IPS-18a (cell line): ENCODE measurements at regions not wholly inside any gene's neighbourhood (a gene's known extent, or its start where the extent isn't known, plus 50 kb on each side); places are given as distances from the start of the nearest gene placed in this dataset.
"Not testable (repeated sequence)": the region's sequence is repeated elsewhere in the genome, so short reads cannot be mapped to it uniquely, and the experiment has no call there.

Source experiments
- H3K27ac ChIP-seq: one replicate; pipeline ENCODE4 v1.5.1; 2013; ENCODE audit warnings: low read length
- H3K27me3 ChIP-seq: one replicate; pipeline ENCODE4 v1.6.1; 2013; ENCODE audit warnings: mild to moderate bottlenecking, low read length; ENCODE audit not compliant: control insufficient read depth, insufficient read depth
- H3K36me3 ChIP-seq: one replicate; pipeline ENCODE4 v1.6.1; 2013; ENCODE audit warnings: low read depth, low read length; ENCODE audit not compliant: control insufficient read depth
- H3K4me1 ChIP-seq: one replicate; pipeline ENCODE4 v1.6.1; 2013; ENCODE audit warnings: low read depth, low read length; ENCODE audit not compliant: control insufficient read depth
- H3K4me3 ChIP-seq: one replicate; pipeline ENCODE4 v1.5.1; 2013; ENCODE audit warnings: low read length
- H3K9ac ChIP-seq: one replicate; pipeline ENCODE4 v1.6.1; 2013; ENCODE audit warnings: mild to moderate bottlenecking, low read length, moderate library complexity
- H3K9me3 ChIP-seq: one replicate; pipeline ENCODE4 v1.6.1; 2013; ENCODE audit warnings: low read depth, low read length; ENCODE audit not compliant: control insufficient read depth

DNA sequence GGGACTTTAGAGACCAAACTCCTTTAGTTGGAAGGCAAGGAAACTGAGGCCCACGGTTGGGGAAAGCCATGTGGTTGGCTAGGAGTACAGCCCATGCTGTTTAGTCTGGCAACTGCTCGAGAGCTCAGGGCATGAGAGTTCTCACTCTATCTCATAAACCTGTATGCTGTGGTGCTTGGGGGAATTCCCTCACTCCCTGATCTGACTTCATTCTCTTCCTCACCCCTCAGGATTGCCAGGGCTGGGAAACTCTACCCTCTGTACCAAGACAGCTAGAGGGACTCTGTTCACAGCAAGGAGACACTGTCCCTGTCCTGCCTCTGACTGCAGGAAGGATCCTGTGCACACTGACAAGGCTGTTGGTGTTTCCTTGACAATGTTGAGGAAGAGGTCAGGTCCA lies 230.2 kb downstream of the ZNF621 start:
- Histone ChIP-seq H3K27me3 (no peaks in the 10 kb centered on the region), H3K4me1 (no peaks in the 10 kb centered on the region), H3K9ac (no peak overlapping the region), H3K27ac (no peak overlapping the region), H3K36me3 (no peaks in the 10 kb centered on the region), H3K9me3 (no peaks in the 10 kb centered on the region), H3K4me3 (no peak overlapping the region)

DNA sequence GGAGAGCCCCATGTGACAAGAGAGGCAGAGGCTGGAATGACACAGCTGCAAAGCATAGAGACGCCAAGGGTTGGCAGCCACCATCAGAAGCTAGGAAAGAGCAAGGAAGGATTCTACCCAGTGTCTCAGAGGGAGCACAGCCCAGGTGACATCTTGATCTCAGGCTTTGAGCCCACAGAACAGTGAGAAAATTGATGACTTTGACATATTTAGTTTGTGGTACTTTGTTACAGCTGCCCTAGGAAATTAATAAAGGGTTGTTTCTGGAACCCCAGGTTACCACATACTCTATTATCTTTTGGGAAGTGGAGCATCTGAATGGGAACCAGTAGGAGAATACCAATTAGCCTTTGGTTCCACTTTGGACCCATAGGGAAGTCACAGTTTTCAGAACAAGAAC lies 231.7 kb downstream of the ZNF621 start:
- Histone ChIP-seq H3K27me3 (no peaks in the 10 kb centered on the region), H3K27ac (no peak overlapping the region), H3K36me3 (no peaks in the 10 kb centered on the region), H3K9me3 (no peaks in the 10 kb centered on the region), H3K9ac (no peak overlapping the region), H3K4me1 (no peaks in the 10 kb centered on the region), H3K4me3 (no peak overlapping the region)

DNA sequence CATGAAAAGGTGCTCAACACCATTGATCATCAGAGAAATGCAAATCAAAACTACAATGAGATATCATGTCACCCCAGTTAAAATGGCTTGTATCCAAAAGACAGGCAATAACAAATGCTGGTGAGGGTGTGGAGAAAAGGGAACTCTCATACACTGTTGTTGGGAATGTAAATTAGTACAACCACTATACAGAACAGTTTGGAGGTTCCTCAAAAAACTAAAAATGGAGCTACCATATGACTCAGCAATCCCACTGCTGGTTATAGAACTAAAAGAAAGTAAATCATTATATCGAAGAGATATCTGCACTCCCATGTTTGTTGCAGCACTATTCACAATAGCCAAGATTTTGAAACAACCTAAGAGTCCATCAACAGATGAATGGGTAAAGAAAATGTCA lies 238.0 kb downstream of the ZNF621 start:
- not testable (repeated sequence) for H3K27me3 ChIP-seq, H3K27ac ChIP-seq, H3K9me3 ChIP-seq, H3K36me3 ChIP-seq, H3K9ac ChIP-seq, H3K4me3 ChIP-seq, H3K4me1 ChIP-seq

DNA sequence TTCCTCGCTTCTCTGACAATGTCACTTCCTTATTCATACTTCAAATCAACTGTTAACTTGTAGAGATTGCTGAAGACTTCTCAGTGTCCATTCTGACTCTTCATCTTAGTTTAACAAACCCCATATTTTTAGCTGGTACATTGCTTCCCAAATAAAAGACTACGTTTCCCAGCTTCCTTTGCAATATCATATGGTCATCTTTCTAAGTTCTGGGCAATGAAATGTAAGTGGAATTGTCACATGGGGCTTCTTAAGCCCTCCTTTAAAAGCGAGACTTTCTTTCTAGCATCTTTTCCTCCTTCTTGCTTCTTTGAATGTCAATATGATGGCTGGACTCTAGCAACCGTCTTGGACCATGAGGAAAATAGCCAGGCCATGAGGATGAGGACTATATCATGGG lies 239.0 kb downstream of the ZNF621 start:
- Histone ChIP-seq H3K9ac (no peak overlapping the region), H3K4me3 (no peak overlapping the region), H3K27ac (no peak overlapping the region), H3K36me3 (no peaks in the 10 kb centered on the region), H3K9me3 (no peaks in the 10 kb centered on the region), H3K4me1 (no peaks in the 10 kb centered on the region), H3K27me3 (no peaks in the 10 kb centered on the region)

DNA sequence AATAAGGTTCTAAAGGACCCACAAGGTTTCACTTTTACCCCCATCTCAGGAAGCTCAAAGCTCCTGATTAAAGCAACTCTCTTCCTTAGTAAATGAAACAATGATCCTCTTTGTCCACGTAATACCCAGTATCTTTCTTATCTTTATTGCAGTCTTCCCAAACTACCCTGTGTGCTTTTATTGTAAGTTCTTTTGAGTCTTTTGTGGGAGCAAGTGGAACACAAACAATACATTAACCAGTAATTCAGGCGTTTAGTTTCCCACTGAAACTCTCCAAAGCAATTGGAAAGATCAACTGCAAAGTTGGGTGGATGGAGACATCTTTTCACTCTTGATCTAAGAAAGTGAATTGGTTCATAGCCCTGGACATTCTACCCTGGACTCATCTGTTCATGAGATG lies 240.0 kb downstream of the ZNF621 start:
- Histone ChIP-seq H3K4me3 (no peak overlapping the region), H3K36me3 (no peaks in the 10 kb centered on the region), H3K9me3 (no peaks in the 10 kb centered on the region), H3K27me3 (no peaks in the 10 kb centered on the region), H3K4me1 (no peaks in the 10 kb centered on the region), H3K27ac (no peak overlapping the region), H3K9ac (no peak overlapping the region)

DNA sequence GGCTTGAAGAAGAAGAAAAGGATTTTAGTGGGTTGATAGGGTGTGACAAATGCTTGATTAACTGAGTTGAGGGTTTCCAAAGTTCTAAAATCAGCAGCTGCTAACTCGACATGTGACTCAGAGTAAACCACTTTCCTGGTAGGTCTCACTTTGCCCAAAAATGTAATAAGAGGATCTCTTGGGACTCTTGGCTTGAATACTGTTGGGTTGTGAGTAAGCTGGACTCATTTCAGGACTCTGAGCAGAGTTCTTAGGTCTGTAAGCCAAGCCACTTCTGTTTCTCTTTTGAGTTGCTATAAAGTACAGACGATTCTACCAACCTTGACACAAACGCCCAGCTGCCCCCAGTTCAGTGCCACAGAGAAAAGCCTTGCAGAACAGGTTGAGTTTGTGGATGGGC lies 241.1 kb downstream of the ZNF621 start:
- Histone ChIP-seq H3K27me3 (no peaks in the 10 kb centered on the region), H3K9ac (no peak overlapping the region), H3K27ac (no peak overlapping the region), H3K9me3 (no peaks in the 10 kb centered on the region), H3K36me3 (no peaks in the 10 kb centered on the region), H3K4me3 (no peak overlapping the region), H3K4me1 (no peaks in the 10 kb centered on the region)

DNA sequence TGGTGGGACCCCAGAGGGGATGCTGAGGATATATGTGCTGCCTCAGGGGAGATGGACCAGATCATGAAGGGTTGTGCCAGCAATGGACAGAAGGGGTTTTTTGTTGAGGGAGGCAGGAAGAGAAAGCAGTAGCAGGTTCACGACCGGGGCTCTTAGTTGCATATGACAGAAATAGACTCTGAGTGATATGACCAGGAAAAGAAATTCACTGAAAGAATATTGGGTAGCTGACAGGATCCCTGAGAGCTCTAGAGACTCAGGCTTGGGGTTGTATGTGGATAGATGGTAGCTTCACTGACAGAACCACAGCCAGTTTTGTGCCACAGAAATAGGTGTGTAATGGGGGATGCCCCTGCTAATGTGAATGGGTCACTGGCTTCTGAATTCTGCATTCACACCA lies 241.6 kb downstream of the ZNF621 start:
- no peaks in the 10 kb centered on the region for H3K9me3 ChIP-seq
- no peaks in the 10 kb centered on the region for H3K27me3 ChIP-seq
- no peaks in the 10 kb centered on the region for H3K36me3 ChIP-seq
- H3K27ac ChIP-seq, result no peak overlapping the region
- no peak overlapping the region for H3K9ac ChIP-seq
- no peaks in the 10 kb centered on the region for H3K4me1 ChIP-seq
- no peak overlapping the region for H3K4me3 ChIP-seq

DNA sequence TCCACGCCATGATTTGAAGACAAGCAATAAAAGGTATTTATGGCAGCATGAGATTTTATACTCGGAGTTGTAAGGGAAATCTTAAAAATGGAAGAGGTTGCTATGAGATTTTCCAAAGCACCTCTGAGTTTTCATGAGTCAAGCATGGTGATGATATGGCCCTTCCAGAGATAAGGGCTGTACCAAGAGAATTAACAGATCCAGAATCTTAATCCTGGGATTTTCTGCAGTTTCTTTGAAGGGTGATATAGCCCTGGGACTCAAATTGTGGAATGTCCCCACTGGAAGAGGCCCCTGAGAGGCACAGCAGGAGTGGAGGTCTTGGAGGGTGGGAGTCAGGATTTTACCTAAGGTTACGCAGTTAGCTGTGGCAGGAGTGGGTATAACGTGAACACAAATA lies 243.3 kb downstream of the ZNF621 start:
- Histone ChIP-seq H3K4me3 (no peak overlapping the region), H3K27me3 (no peaks in the 10 kb centered on the region), H3K27ac (no peak overlapping the region), H3K9ac (no peak overlapping the region), H3K4me1 (no peaks in the 10 kb centered on the region), H3K36me3 (no peaks in the 10 kb centered on the region), H3K9me3 (no peaks in the 10 kb centered on the region)

DNA sequence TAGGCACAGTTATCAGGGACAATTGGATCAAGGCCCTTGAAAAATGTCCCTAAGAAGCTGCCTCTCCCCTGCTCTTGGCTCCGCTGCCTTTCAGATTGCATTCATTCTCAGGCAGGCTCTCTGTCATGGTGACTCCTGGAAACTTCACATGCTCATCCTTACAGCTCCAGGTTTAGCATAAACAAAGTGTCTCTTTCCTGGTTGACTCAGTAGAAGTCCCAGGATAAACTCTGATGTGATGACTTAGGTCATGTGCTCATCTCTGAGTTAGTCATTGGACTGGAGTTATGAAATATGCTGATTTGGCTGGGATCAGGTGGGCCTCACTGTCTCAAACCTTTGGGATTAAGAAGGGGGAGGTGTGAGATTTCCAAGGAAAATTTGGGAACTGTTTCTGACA lies 243.8 kb downstream of the ZNF621 start:
- H3K9ac ChIP-seq, result no peak overlapping the region
- no peaks in the 10 kb centered on the region for H3K36me3 ChIP-seq
- H3K4me1 ChIP-seq, result no peaks in the 10 kb centered on the region

DNA sequence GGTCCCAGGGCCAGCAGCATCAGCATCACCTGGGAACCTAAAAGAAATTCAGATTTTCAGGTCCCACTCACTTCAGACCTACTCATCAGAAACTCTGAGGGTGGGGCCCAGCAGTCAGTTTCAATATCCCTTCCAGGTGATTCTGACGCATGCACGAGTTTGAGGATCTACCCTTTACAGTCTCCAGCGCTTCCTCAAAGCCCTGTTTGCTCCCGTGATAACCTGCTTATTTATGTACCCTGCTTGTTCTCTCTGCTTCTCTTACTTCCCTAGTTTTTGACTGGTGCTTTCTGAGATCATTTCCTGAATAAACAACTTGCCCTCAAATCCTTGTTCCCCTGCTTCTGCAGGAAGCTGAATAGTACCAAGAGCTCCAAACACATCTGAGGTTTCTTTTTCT lies 245.3 kb downstream of the ZNF621 start:
- Histone ChIP-seq H3K9ac (no peak overlapping the region), H3K9me3 (no peaks in the 10 kb centered on the region), H3K27ac (no peak overlapping the region), H3K4me3 (no peak overlapping the region), H3K4me1 (no peaks in the 10 kb centered on the region), H3K27me3 (no peaks in the 10 kb centered on the region), H3K36me3 (no peaks in the 10 kb centered on the region)

More for the DNA sequence above, 243.8 kb downstream of the ZNF621 start:
- no peak overlapping the region for H3K27ac ChIP-seq
- no peaks in the 10 kb centered on the region for H3K27me3 ChIP-seq
- H3K4me3 ChIP-seq, result no peak overlapping the region
- no peaks in the 10 kb centered on the region for H3K9me3 ChIP-seq

DNA sequence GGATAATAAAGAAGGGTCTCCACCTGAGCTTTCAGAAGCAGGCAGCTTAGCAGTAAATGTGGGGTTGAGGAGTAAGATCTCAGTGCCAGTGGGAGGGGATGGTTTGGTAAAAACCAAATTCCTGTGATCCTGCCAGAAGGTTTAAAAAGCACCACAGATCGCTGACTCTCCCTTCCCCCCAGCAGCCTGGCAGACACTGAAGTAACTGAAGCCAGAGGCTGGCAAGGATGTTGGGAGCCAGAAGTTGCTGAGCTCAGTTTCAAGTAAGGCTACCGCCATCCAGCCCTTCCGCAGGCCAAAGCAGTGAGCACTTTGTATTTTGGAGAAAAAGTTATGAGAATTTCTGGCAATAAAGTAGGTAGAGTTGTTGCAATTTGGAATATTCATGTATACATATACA lies 246.4 kb downstream of the ZNF621 start:
- H3K27me3 ChIP-seq, result no peaks in the 10 kb centered on the region
- no peaks in the 10 kb centered on the region for H3K9me3 ChIP-seq
- H3K4me3 ChIP-seq, result no peak overlapping the region
- no peaks in the 10 kb centered on the region for H3K36me3 ChIP-seq
- H3K9ac ChIP-seq, result no peak overlapping the region
- no peak overlapping the region for H3K27ac ChIP-seq
- H3K4me1 ChIP-seq, result no peaks in the 10 kb centered on the region

DNA sequence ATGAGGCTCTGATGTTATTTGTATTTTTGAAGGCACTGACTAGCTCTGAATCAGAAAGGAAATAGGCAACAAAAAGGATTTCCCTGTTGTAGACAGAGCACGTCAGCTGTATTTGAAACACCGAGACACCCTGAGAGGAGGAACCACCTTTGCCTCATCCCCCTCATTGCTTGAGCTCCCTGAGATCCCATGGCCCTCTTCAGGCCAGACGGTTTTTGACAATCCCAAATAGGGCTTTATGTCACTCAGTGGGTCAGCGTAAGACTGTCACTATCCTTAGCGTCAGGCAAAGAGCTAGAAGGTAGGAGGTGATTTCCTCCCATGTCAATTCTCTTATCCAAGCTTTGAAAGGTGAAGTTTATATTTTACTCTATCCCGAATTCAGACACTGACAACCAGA lies 254.3 kb downstream of the ZNF621 start:
- Histone ChIP-seq H3K27me3 (no peaks in the 10 kb centered on the region), H3K4me1 (no peaks in the 10 kb centered on the region), H3K36me3 (no peaks in the 10 kb centered on the region), H3K27ac (no peak overlapping the region), H3K9me3 (no peaks in the 10 kb centered on the region), H3K9ac (no peak overlapping the region), H3K4me3 (no peak overlapping the region)
